GM21367 (cell line): ENCODE measurements at regions not wholly inside any gene's neighbourhood (a gene's known extent, or its start where the extent isn't known, plus 50 kb on each side); places are given as distances from the start of the nearest gene placed in this dataset.

Experiments
- ATAC-seq: cut with Tn5 transposase; IDR thresholded peaks from one replicate; pipeline ENCODE4 v1.9.1; 2021; ENCODE audit not compliant: unreplicated experiment

- no peak for ATAC-seq
Observed at GRCh38 chr2:67854103-67854743, 208.6 kb downstream of the C1D start.

GRCh38 chr2:67854798-67855197, 208.0 kb downstream of the C1D start:
- no peak for ATAC-seq

GRCh38 chr2:67856866-67857265, 205.9 kb downstream of the C1D start:
- no peak for ATAC-seq

GRCh38 chr2:67857836-67858235, 205.0 kb downstream of the C1D start:
- no peak for ATAC-seq

GRCh38 chr2:67858886-67859285, 203.9 kb downstream of the C1D start:
- ATAC-seq: no peak

- ATAC-seq: no peak
Observed at GRCh38 chr2:67865917-67866316, 196.9 kb downstream of the C1D start.

GRCh38 chr2:67867735-67868134, 195.1 kb downstream of the C1D start:
- no peak for ATAC-seq

GRCh38 chr2:67871686-67872412, 191.0 kb downstream of the C1D start:
- no peak for ATAC-seq

GRCh38 chr2:67872481-67872880, 190.3 kb downstream of the C1D start:
- ATAC-seq: no peak

GRCh38 chr2:67873916-67874315, 188.9 kb downstream of the C1D start:
- ATAC-seq: no peak

GRCh38 chr2:67876176-67876575, 186.6 kb downstream of the C1D start:
- ATAC-seq: no peak

- ATAC-seq: no peak
Observed at GRCh38 chr2:67877301-67877700, 185.5 kb downstream of the C1D start.

GRCh38 chr2:67878743-67879142, 184.1 kb downstream of the C1D start:
- ATAC-seq: no peak

GRCh38 chr2:67879586-67880290, 183.1 kb downstream of the C1D start:
- ATAC-seq: no peak

GRCh38 chr2:67880291-67880761, 182.5 kb downstream of the C1D start:
- ATAC-seq: no peak

- no peak for ATAC-seq
Observed at GRCh38 chr2:67881816-67882215, 181.0 kb downstream of the C1D start.

GRCh38 chr2:67883316-67884087, 179.3 kb downstream of the C1D start:
- ATAC-seq: no peak

- ATAC-seq: no peak
Observed at GRCh38 chr2:67888351-67889005, 174.3 kb downstream of the C1D start.

GRCh38 chr2:67889056-67889455, 173.7 kb downstream of the C1D start:
- no peak for ATAC-seq

GRCh38 chr2:67891642-67892041, 171.2 kb downstream of the C1D start:
- ATAC-seq: no peak
